Hematopoietic multipotent progenitor cell (in vitro differentiated cells): ENCODE measurements at regions not wholly inside any gene's neighbourhood (a gene's known extent, or its start where the extent isn't known, plus 50 kb on each side); places are given as distances from the start of the nearest gene placed in this dataset.

Experiments
- DNase-seq, 3 donors: peaks; one replicate each; pipeline ENCODE4 v3.0.0-alpha.2; 2011 to 2015; ENCODE audit warnings: low read depth in 2 of 3, low spot score in 2 of 3

GRCh38 chr15:99921101-99921500 lies 187.9 kb upstream of the LYSMD4 start:
- no peak for DNase-seq

- DNase-seq, result no peak
These were observed 184.8 kb upstream of the LYSMD4 start for GRCh38 chr15:99918072-99918471.

- peak in 1 of 3 donors; percentile 31 for DNase-seq
These were observed 184.0 kb upstream of the LYSMD4 start for GRCh38 chr15:99917252-99917651.

- DNase-seq, result no peak
These were observed 183.5 kb upstream of the LYSMD4 start for GRCh38 chr15:99916668-99917223.

- DNase-seq, result no peak
These were observed 181.5 kb upstream of the LYSMD4 start for GRCh38 chr15:99914723-99915122.

- DNase-seq, result no peak
These were observed 178.6 kb upstream of the LYSMD4 start for GRCh38 chr15:99911816-99912215.

GRCh38 chr15:99909592-99910295 lies 176.5 kb upstream of the LYSMD4 start:
- DNase-seq, result no peak

GRCh38 chr15:99907698-99908097 lies 174.5 kb upstream of the LYSMD4 start:
- DNase-seq, result no peak

DNA sequence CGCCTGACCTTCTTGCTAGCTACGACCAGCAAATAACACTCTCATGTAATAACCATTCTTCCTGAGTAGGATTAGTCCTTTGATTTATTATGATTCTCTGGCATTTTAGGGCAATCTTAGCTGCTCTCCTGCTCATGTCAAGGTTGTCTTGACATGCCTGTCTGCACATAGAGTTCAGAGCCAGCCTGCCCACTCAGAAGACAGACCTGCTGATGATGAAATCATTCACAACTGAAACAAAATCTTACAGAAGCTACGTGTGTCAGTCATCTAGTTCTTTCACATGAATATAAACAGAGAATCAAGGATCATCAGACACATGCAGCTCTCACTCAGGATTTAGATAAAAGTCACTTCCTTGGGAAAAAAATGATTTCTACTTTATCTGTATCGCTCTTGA lies 173.6 kb upstream of the LYSMD4 start:
- no peak for DNase-seq

- no peak for DNase-seq
These were observed 173.1 kb upstream of the LYSMD4 start for GRCh38 chr15:99906311-99906710.

- no peak for DNase-seq
These were observed 169.2 kb upstream of the LYSMD4 start for GRCh38 chr15:99902248-99902928.

DNA sequence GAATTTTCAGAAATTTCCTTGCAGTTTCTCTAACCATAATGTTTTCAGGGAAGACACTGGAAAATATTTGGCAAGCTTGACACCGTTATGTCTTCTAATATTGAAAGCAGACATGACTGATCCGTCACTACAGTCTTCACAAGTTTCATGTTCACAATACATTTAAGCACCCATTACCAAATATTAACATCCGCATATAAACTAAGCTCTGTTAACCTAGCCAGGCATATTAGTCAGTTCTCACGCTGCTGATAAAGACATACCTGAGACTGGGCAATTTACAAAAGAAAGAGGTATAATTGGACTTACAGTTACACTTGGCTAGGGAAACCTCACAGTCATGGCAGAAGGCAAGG lies 162.7 kb upstream of the LYSMD4 start:
- no peak for DNase-seq

DNA sequence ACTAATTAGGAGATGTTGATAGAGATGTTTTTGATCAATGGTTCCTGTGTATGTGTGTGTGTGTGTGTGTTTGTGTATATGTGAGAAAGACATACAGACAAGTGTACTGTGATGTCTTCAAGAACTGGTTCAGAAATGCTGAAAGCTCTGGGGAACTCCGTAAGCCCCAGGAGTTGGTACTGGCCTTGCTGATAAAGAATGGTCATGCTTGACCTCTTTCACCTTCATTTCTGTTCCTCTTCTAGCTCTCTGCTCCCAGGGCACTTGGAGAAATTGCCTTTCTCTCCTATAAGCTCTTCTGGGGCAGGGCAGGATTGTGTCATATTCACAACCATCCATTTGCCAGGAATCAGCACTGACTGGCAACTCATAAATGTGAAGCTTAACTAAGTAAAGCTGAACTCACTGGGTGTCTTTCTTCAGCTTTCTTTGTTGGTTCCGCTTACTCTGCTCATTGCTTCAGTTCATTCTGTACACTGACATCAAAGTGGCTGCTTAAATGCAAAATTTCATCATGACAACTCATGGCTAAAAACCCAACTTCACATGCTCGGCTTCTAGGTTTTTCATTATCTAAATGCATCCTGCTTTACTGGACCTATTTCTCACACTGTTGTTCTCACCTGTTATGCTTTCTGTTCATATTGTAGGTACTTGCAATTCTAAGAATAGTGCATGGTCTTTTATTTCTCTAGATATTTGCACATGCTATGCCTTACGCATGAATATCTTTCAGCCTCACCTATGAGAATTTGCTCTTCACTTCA lies 162.1 kb upstream of the LYSMD4 start:
- DNase-seq, result no peak

GRCh38 chr15:99878835-99879234 lies 145.6 kb upstream of the LYSMD4 start:
- DNase-seq, result no peak

DNA sequence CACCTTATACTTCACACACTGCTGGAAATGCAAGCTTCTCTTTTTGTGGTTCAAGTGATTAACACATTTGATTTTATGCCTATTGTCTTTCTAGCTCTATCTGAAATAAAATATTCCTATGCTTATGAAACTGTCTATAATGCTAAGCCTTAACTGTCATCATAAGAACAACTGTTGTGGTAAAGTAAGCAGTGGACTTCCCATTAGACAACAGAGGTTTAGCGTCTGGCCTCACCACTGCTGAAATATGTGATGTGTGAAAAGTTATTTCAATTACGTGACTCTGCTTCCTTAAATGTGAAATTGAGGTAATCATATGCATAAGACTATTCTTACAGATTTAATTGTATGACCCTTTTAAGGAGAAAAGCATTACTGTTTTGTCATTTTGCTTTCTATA lies 140.2 kb upstream of the LYSMD4 start:
- DNase-seq, result no peak

GRCh38 chr15:99863550-99864198 lies 130.4 kb upstream of the LYSMD4 start:
- no peak for DNase-seq

- DNase-seq, result no peak
These were observed 124.6 kb upstream of the LYSMD4 start for GRCh38 chr15:99857836-99858235.

DNA sequence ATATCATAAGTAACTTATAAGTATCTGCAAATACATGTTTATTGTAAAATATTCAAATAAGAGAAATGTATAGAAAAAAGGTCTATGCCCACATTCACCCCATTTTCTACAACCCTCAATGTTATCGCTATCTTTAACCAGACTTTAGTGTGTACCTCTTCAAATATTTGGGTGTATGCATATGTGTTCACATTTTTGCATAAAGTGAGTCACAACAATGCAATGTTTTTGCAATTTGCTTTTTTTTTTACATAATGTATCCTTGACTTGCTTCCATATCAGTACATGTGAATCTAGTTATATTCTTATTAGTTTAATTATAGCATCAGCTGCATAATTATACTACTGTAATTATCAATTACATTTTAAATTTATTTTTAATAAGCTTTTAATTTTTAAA lies 117.3 kb upstream of the LYSMD4 start:
- DNase-seq, result no peak

- DNase-seq, result no peak
These were observed 111.8 kb upstream of the LYSMD4 start for GRCh38 chr15:99845009-99845408.

DNA sequence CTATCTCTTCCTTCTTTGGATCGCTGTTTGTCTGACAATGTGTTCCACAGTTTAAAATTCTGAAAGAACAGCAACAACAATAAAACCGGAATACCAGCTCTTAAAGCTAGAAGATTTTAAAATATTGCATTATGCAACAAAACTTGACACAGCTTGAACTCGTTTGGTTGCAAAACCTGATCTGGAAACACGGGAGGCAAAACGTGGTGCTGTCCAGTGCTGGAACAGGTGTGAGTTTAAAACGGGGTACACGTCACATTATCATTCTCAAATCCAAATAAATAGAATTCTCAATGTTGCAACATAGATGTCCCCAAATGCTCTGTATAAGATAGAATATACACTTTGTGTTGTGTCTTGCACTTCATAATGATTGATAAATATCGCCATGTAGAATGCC lies 110.9 kb upstream of the LYSMD4 start:
- no peak for DNase-seq

DNA sequence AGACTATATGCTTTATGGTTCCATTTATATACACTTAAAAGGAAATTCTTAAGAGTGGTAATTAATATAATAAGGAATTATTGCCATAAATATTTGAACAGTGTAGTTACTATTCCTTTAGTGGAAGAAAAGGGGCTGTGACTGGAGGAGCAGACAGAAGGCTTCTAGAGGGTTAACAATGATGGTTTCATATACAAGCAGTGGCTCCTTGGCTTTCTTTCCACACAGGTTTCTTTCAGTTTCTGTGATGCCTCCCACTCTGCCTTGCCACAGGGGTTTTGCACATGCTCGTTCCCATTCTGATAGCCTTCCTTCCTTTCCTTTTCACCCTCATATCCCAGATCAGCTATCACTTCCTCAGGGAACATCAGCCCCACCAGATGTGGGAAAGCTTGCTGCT lies 108.8 kb upstream of the LYSMD4 start:
- no peak for DNase-seq
